ENCODE measurements at regions not wholly inside any gene's neighbourhood (a gene's known extent, or its start where the extent isn't known, plus 50 kb on each side); places are given as distances from the start of the nearest gene placed in this dataset.

GRCh38 chr5:114909424-114909823, 260.3 kb downstream of the TRIM36 start:
- TF ChIP-seq ZNF274 (IDR thresholded peaks at IDR 0.05; ENCODE audit: low read depth, low read length) (no peak), CTCF (IDR thresholded peaks at IDR 0.05 in 2 of 3, conservative IDR thresholded peaks at IDR 0.05 in 1 of 3; ENCODE audit: borderline replicate concordance in 1 of 3, insufficient read depth in 1 of 3, low read depth in 2 of 3, low read length in 2 of 3) (no peak), YY1 (IDR thresholded peaks at IDR 0.05; ENCODE audit: extremely low read depth, insufficient replicate concordance, low read depth, low read length) (no peak), REST (IDR thresholded peaks at IDR 0.05; ENCODE audit: low read depth) (no peak), CEBPB (IDR thresholded peaks at IDR 0.05; ENCODE audit: low read depth) (no peak), SIN3A (IDR thresholded peaks at IDR 0.05; ENCODE audit: low read depth) (no peak), POLR2AphosphoS5 (IDR thresholded peaks at IDR 0.05; ENCODE audit: low read depth, low read length) (no peak), MAX (IDR thresholded peaks at IDR 0.05) (no peak)
